ENCODE measurements at regions not wholly inside any gene's neighbourhood (a gene's known extent, or its start where the extent isn't known, plus 50 kb on each side); places are given as distances from the start of the nearest gene placed in this dataset.
"Not testable (repeated sequence)": the region's sequence is repeated elsewhere in the genome, so short reads cannot be mapped to it uniquely, and the experiment has no call there.

DNA sequence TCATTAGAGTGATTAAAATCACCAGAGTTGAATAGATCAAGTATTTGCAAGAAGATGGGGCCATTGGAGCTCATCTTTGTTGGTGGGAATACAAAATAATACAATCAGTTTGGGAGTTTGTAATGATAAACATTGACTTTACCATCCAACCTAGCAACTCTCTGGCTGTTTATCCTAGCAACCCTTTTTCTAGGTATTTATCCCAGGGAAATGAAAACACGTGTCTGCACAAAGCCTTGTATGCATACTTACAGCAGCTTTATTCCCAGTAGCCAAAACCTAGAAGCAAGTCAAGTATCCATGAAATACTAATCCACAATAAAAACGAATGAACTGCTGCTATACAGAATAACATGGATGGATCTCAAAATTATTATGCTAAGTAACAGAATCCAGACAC is 152.7 kb upstream of the DAB2 start:
- DNase-seq, result no peak

DNA sequence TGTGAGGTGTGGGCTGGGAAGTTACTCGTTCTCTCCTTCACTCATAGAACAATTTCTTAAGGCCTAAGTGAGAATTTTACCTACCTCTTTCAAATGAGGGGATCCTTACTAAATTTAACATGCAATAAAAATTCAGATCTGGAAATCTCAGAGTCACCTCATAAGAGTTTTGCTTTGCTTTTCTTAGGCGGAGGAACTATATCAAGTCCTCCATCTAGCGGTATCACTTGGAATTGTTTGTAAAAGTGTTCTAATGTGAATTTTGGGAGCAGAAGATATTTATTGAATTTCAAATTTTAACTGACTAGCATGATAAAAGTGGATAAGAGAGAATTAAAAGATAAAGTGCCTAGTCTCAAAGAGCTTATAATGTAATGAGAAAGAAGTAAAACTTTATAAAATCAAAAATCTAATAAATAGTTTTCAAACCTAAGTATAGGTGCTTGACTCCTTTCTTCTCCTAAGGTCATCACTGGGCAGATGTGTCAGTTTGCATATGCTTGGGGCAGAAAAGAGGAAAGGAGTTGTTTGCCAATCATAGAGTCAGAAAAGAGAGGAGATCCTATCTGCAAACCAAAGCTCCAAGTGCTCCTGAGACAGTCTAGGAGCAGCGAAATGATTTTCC is 145.7 kb upstream of the DAB2 start:
- DNase-seq, result no peak

- DNase-seq, result no peak
These were observed 145.1 kb upstream of the DAB2 start for GRCh38 chr5:39569857-39570256.

DNA sequence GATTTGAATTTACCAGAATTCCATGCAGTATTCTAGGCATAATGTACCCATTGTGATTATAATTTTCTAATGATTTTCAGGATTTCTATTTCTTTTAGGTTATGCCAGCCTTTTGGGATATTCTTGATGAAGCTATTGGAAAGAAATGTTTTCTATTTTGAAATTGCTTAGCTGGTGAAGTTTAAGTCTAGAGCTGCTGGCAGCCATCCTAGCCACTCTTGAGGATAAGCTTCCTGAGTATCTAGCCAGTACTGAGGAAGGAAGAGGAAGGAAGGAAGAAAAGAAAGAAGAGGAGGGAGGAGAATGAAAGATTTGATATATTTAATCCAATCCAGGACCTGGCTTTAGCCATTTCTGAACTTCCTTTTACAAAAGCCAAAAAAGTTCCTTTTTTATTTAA is 142.1 kb upstream of the DAB2 start:
- DNase-seq, result no peak

DNA sequence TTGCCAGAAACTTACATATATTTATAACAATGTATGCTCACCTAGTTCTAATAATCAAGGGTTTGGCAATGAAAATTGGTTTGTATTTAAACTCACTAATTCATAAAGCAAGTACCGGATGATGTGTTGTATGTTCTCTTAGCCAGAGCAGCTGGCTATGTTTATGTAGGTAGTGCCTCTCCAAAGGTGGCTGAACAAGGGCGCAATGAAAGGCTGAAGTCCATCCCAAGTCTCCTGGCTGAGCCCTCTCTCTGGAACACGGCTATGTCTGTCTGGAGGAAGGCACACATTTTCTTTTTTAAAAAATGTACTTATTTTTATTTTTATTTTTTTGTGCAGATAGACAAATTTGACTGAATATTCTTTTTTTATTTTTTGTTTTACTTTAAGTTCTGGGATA is 141.2 kb upstream of the DAB2 start:
- no peak for DNase-seq

GRCh38 chr5:39561421-39561820 is 136.6 kb upstream of the DAB2 start:
- no peak for DNase-seq

GRCh38 chr5:39560726-39561125 is 135.9 kb upstream of the DAB2 start:
- DNase-seq, result no peak

DNA sequence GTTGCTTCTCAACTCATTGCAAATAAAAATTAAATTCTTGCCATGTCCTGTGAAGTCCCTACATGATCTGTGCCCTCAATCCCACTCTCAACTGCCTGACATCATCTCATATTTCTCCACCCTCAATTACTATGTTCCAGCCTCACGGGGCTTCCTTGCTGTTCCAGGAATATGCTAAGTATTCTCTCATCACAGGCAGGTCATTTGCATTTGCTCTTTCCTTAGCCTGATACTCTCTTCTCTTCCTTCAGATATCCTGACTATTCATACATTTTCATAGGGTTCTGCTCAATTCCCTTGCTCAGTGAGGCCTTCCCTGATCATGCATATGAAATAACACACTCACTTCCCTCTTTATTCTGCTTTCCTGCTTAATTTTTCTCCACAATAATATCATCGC is 135.1 kb upstream of the DAB2 start:
- DNase-seq, result no peak

- DNase-seq, result no peak
These were observed 133.8 kb upstream of the DAB2 start for GRCh38 chr5:39558541-39558940.

- DNase-seq, result no peak
These were observed 131.0 kb upstream of the DAB2 start for GRCh38 chr5:39555788-39556187.

GRCh38 chr5:39547553-39548154 is 122.9 kb upstream of the DAB2 start:
- DNase-seq, result peak in 3 of 56 donors; percentile 1 to 16 (median 3)

- DNase-seq, result no peak
These were observed 120.2 kb upstream of the DAB2 start for GRCh38 chr5:39544941-39545340.

- no peak for DNase-seq
These were observed 118.6 kb upstream of the DAB2 start for GRCh38 chr5:39543335-39543734.

- no peak for DNase-seq
These were observed 117.9 kb upstream of the DAB2 start for GRCh38 chr5:39542511-39543285.

GRCh38 chr5:39541920-39542319 is 117.1 kb upstream of the DAB2 start:
- DNase-seq, result no peak

DNA sequence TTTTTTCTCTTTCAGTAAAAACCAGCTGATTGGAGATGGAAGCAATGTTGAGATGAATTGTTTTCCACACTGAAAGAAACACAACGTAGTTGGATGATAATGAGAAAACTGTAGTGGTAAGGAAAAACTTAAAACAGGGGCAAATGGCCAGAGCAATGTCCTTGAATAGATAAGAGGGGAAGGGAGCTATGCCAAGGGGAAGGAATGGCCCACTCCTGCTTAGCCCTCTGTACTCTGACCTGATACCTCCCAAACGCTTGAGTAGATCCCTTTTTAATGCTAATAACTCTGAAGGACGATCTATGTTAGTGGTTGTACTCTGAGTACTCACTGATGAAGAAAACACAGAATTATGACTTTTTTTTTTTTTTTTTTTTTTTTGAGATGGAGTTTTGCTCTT is 114.7 kb upstream of the DAB2 start:
- DNase-seq, result no peak

GRCh38 chr5:39534690-39535089 is 109.9 kb upstream of the DAB2 start:
- DNase-seq, result no peak

- DNase-seq, result no peak
These were observed 109.0 kb upstream of the DAB2 start for GRCh38 chr5:39533749-39534148.

- DNase-seq, result no peak
These were observed 107.7 kb upstream of the DAB2 start for GRCh38 chr5:39532511-39532910.

- DNase-seq, result no peak
These were observed 106.5 kb upstream of the DAB2 start for GRCh38 chr5:39531306-39531705.

DNA sequence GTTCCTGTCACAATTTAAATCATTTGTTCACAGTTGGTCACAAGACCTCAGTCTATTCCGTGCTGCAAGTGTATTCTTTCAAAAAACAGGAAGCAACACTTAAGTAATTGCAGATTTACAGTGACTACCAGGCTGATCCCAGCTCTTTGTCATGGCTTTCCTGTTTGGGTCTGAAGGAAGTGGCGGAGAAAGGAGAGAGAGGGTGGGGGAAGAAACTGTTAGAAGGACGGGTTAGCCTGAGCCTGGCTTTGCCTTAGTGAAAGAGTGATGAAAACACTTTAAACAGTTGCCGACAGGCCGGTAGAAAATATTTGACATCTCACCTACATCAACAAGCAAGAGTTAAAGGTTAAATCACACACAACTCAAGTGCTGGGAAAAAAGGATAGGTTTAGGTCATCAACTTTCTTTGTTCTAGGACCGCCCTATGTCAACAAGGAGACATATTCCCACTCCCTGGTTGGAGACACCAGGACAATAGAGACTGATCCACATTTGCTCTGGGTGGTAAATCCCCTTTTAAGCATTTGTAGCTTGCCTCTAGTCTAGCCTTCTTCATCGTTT is 102.2 kb upstream of the DAB2 start:
- DNase-seq, result no peak

DNA sequence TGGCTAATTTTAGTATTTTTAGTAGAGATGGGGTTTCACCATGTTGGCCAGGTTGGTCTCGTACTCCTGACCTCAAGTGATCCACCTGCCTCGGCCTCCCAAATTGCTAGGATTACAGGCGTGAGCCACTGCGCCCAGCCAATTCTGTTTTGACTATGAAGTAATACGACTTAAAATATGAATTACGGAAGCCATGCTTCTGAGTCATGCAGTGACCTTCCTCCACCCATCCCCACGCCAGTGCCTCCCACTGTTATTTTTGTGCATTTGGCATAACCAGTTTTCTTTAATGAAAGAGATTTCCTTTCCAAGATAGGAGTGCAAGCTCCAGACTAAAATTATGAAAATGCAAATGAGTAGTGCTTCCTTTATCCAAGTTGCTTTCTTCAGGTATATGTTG is 101.0 kb upstream of the DAB2 start:
- DNase-seq, result not testable (repeated sequence)

DNA sequence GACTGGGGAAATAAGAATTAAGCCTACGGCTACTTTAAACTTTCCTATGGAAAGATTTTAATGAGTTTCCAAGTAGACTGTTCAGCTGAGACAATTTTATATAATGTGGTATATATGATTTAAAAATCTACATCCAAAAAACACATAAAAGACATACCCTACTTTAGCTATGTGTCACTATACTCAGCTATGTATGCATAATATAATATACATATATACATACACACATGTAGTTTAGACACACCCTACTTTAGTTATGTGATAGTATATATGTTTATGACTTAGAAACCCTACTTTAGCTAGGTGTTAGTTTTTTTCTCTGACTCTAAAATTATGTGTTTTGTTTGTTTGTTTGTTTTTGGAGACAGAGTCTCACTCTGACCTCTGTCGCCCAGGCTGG is 100.5 kb upstream of the DAB2 start:
- DNase-seq, result no peak
